Anterior cingulate cortex (tissue), 58 donors: ENCODE measurements at regions not wholly inside any gene's neighbourhood (a gene's known extent, or its start where the extent isn't known, plus 50 kb on each side); places are given as distances from the start of the nearest gene placed in this dataset.
"Not testable (repeated sequence)": the region's sequence is repeated elsewhere in the genome, so short reads cannot be mapped to it uniquely, and the experiment has no call there.

Experiments
- DNase-seq, 58 donors: peaks; one replicate each; lab custom pipeline; 2025; lab: John Stamatoyannopoulos, UW

GRCh38 chr1:188991221-188991930, 1486.3 kb downstream of the BRINP3 start:
- no peak for DNase-seq

GRCh38 chr1:189007824-189008223, 1469.8 kb downstream of the BRINP3 start:
- no peak for DNase-seq

GRCh38 chr1:189021577-189021976, 1456.1 kb downstream of the BRINP3 start:
- no peak for DNase-seq

- no peak for DNase-seq
Measured at GRCh38 chr1:189022015-189022414, 1455.6 kb downstream of the BRINP3 start.

GRCh38 chr1:189027512-189027911, 1450.2 kb downstream of the BRINP3 start:
- DNase-seq: no peak

- no peak for DNase-seq
Measured at GRCh38 chr1:189033169-189033568, 1444.5 kb downstream of the BRINP3 start.

GRCh38 chr1:189036628-189037027, 1441.0 kb downstream of the BRINP3 start:
- no peak for DNase-seq

GRCh38 chr1:189046127-189046526, 1431.5 kb downstream of the BRINP3 start:
- DNase-seq: no peak

- no peak for DNase-seq
Measured at GRCh38 chr1:189084811-189085210, 1392.9 kb downstream of the BRINP3 start.

- DNase-seq: no peak
Measured at GRCh38 chr1:189103956-189104355, 1373.7 kb downstream of the BRINP3 start.

- no peak for DNase-seq
Measured at GRCh38 chr1:189117072-189117770, 1360.4 kb downstream of the BRINP3 start.

- no peak for DNase-seq
Measured at GRCh38 chr1:189121941-189122340, 1355.7 kb downstream of the BRINP3 start.

- no peak for DNase-seq
Measured at GRCh38 chr1:189125694-189126093, 1352.0 kb downstream of the BRINP3 start.

GRCh38 chr1:189131576-189131975, 1346.1 kb downstream of the BRINP3 start:
- no peak for DNase-seq

- DNase-seq: not testable (repeated sequence)
Measured at GRCh38 chr1:189139748-189140147, 1337.9 kb downstream of the BRINP3 start.

- no peak for DNase-seq
Measured at GRCh38 chr1:189141056-189141455, 1336.6 kb downstream of the BRINP3 start.

GRCh38 chr1:189149547-189150375, 1327.9 kb downstream of the BRINP3 start:
- DNase-seq: no peak

- no peak for DNase-seq
Measured at GRCh38 chr1:189150624-189151023, 1327.0 kb downstream of the BRINP3 start.

- no peak for DNase-seq
Measured at GRCh38 chr1:189151361-189151760, 1326.3 kb downstream of the BRINP3 start.

- DNase-seq: no peak
Measured at GRCh38 chr1:189152685-189153084, 1325.0 kb downstream of the BRINP3 start.

- DNase-seq: no peak
Measured at GRCh38 chr1:189158155-189158554, 1319.5 kb downstream of the BRINP3 start.
